ENCODE measurements at regions not wholly inside any gene's neighbourhood (a gene's known extent, or its start where the extent isn't known, plus 50 kb on each side); places are given as distances from the start of the nearest gene placed in this dataset.

DNA sequence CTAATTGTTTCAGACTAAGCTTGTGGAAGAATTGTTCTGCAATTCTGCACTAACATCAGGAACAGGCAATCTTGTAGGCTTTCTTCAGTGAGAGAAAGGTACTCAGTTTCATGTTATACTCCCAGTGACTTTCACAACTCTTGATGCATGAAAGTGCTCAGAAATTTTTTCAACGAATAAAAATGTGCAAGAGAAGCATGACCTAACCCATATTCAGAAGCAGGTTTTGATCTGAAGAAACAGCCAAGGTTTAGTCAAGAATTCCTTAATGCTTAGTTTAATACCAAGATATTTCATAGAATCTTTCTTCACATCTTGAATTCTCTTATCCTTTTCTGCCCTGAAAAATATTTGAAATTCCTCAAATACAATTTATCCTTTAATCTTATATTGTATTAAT is 197.2 kb upstream of the CSNK1A1L start:
- in situ Hi-C loops (cut with HindIII; ENCODE audit: low sequenced_read_pairs) = no loop called here
- TF ChIP-seq, protein P1, sequence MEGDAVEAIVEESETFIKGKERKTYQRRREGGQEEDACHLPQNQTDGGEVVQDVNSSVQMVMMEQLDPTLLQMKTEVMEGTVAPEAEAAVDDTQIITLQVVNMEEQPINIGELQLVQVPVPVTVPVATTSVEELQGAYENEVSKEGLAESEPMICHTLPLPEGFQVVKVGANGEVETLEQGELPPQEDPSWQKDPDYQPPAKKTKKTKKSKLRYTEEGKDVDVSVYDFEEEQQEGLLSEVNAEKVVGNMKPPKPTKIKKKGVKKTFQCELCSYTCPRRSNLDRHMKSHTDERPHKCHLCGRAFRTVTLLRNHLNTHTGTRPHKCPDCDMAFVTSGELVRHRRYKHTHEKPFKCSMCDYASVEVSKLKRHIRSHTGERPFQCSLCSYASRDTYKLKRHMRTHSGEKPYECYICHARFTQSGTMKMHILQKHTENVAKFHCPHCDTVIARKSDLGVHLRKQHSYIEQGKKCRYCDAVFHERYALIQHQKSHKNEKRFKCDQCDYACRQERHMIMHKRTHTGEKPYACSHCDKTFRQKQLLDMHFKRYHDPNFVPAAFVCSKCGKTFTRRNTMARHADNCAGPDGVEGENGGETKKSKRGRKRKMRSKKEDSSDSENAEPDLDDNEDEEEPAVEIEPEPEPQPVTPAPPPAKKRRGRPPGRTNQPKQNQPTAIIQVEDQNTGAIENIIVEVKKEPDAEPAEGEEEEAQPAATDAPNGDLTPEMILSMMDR (IDR thresholded peaks at IDR 0.05; ENCODE audit: low read depth, low read length) = no peak
- H3K4me3 ChIP-seq (ENCODE audit: low read depth, low read length) = no peak overlapping the region
- no peak for DNase-seq (ENCODE audit: low read depth, low spot score)

DNA sequence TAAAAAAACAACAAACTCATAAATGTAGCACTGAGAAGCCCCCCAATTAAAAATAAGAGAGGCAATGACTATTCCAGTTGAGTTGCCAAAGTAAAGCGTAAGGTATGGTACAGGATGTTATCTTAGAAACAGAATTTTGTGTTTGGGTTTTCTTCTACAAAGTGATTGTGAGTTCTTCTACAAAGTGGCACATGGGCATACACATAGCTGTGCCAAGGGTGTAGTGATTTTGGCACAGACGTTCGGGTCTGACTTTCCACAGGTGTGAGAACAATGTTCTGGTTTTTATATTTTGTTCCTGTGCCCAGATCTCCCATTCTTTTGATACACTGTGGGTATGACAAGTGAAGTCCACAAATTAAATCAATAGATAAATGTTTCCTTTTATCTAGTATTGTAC is 190.1 kb upstream of the CSNK1A1L start:
- no peak for DNase-seq (ENCODE audit: low read depth, low spot score)
- no peak overlapping the region for H3K4me3 ChIP-seq (ENCODE audit: low read depth, low read length)
- TF ChIP-seq, protein P1 (IDR thresholded peaks at IDR 0.05; ENCODE audit: low read depth, low read length) = no peak
- in situ Hi-C loops (cut with HindIII; ENCODE audit: low sequenced_read_pairs) = no loop called here

DNA sequence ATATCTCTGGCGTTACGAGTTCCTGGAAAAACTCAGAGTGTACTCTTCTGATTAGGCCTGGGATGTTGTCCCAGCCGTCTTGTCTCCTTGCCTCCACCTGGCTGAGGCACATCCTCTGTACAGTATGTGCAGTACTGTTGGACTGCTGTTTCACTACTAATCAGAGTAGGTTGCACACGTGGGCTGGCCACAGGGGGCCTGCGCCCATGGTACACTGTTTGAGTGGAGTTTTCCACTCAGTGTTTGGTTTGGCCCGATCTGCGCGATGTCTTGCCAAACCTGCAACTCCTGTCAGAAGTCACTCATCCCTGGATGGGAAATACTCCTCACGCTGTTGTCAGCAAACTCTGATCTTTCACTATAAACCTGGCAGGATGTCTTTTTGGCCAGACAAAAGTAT is 189.6 kb upstream of the CSNK1A1L start:
- in situ Hi-C loops (cut with HindIII; ENCODE audit: low sequenced_read_pairs) = no loop called here
- DNase-seq (ENCODE audit: low read depth, low spot score) = peak; percentile 60
- H3K4me3 ChIP-seq (ENCODE audit: low read depth, low read length) = no peak overlapping the region
- TF ChIP-seq, protein P1 (IDR thresholded peaks at IDR 0.05; ENCODE audit: low read depth, low read length) = no peak

DNA sequence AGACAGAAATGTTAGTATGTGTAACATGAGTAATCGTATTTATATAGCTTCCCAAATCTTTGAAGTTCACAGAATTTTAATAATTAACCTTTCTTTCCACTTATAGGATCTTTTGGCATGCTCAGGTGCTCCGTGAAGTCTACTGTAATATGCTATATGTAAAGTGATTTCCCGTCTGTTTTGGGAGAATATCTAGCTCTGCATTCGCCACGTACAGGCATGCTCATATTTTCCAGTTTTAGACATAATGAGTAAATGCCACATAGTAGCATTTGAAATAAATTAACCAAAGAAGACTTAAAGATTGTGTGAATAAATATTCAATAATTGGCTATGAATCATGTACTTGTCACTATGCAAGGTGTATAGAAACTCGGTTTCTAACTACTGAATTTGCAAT is 189.0 kb upstream of the CSNK1A1L start:
- TF ChIP-seq, protein P1 (IDR thresholded peaks at IDR 0.05; ENCODE audit: low read depth, low read length) = no peak
- no peak for DNase-seq (ENCODE audit: low read depth, low spot score)
- in situ Hi-C loops (cut with HindIII; ENCODE audit: low sequenced_read_pairs) = no loop called here

DNA sequence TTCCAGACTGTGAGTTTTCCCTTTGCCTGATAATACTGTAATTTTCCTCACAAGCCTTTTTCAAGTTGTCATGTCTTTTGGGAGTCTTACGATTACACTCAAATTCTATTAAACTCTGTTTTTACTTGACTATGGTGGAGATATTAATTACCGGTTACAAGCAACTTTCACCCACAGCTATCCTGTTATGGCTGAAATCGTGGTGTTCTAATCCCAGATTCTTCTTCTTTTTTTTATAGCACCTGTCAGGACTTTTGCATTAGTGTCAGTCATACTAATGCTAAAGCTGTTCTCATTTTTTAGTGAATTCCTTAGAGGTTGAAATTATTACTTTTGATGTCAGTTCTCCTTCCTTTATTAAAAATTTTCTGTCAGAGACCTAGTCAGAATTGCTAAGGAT is 187.8 kb upstream of the CSNK1A1L start:
- TF ChIP-seq, protein P1 (IDR thresholded peaks at IDR 0.05; ENCODE audit: low read depth, low read length) = no peak
- H3K4me3 ChIP-seq (ENCODE audit: low read depth, low read length) = no peak overlapping the region
- in situ Hi-C loops (cut with HindIII; ENCODE audit: low sequenced_read_pairs) = no loop called here
- no peak for DNase-seq (ENCODE audit: low read depth, low spot score)

More for the DNA sequence above, 189.0 kb upstream of the CSNK1A1L start:
- no peak overlapping the region for H3K4me3 ChIP-seq (ENCODE audit: low read depth, low read length)

DNA sequence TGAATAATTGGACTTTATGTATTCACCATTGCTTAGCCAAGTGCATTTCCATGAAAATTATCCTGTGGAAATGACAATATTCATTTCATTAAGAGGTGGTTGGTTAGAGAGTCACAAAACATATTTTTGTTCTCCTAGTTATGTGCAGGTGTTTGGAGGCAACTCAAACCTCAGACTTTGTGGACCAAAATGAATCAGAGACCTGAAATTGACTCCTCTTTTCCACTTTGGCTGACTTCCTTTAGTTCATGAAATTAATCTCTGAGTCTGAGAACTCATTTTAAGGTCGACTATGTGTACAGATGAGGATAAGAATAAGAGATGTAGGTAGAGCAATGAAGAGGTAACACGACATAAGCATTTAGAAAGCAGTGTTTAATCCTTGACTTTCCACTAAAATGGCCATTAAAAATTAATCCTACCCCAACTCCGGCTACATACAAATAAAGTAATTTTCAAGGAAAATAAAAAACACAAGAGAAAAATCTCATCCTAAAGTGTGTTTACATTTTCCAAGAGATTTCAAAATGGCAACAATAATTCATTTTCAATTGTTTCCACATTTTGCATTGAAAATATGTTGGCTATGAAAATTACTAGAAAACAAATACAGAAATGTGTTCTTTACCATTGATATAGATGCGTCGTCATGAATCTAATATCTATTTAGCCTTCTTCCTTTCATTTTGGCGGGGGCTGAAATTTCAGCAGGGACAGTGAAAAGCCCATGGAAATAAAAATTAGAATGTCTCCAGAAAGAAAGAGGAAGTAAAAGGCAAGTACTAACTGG is 185.4 kb upstream of the CSNK1A1L start:
- in situ Hi-C loops (cut with HindIII; ENCODE audit: low sequenced_read_pairs) = no loop called here
- no peak overlapping the region for H3K4me3 ChIP-seq (ENCODE audit: low read depth, low read length)
- DNase-seq (ENCODE audit: low read depth, low spot score) = no peak
- TF ChIP-seq, protein P1 (IDR thresholded peaks at IDR 0.05; ENCODE audit: low read depth, low read length) = no peak
